Effector CD4-positive, alpha-beta T cell (primary cell): ENCODE measurements at regions not wholly inside any gene's neighbourhood (a gene's known extent, or its start where the extent isn't known, plus 50 kb on each side); places are given as distances from the start of the nearest gene placed in this dataset.

ENCODE experiments used
- DNase-seq: peaks from one replicate; pipeline ENCODE4 v3.0.0-alpha.2; 2020

DNA sequence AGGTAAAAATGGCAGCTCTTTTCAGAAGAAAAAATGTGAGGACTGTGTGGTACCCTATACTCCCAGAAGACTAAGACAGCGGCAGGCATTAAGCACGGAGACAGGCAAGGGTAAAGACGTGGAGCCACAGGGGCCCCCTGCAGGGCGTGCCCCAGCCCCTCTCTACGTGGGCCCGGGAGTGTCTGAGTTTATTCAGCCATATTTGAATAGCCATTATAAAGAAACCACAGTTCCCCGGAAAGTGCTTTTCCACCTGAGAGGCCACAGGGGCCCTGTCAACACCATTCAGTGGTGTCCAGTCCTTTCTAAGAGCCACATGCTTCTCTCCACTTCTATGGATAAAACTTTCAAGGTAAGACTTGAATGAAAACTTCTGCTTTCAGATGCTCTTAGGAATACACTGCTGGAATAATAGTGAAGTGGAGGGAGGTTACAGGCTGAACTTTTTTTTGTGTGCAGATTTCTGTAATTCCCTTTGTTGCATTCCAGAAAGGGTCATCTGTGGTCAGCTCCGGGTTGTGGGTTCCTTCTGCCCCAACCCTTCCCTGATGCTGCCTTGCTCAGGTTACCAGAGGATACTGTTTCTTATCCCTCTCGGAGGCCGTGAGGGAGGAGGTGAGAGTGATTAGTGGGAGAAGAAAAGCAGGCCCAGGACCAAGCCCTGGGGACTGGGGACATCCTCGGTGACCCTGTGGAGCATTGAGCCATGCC, 58.4 kb downstream of the SLC25A47 start:
- DNase-seq = no peak

GRCh38 chr14:100382106-100382455, 58.9 kb downstream of the SLC25A47 start:
- no peak for DNase-seq

DNA sequence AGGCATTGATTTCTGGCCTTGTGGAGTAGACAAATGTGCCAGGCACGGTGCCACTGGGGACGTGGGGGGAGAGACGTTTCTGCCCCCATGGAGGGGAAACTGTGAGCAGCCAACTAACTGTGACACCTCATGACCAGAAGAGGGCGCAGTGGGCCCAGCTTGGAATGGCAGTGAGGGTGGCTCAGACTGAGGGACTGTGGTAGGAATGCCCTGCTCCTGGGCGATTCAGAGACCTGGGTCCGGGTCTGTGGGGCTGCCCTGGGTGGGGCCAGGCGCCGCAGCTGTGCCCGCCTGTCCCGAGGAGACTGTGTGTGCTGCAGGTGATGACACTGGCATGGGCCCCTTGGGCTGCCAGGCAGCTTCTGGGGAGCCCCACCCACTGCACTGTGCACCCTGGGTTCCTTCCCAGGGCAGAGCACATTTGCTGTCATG, 60.6 kb downstream of the SLC25A47 start:
- peak; percentile 65 for DNase-seq

DNA sequence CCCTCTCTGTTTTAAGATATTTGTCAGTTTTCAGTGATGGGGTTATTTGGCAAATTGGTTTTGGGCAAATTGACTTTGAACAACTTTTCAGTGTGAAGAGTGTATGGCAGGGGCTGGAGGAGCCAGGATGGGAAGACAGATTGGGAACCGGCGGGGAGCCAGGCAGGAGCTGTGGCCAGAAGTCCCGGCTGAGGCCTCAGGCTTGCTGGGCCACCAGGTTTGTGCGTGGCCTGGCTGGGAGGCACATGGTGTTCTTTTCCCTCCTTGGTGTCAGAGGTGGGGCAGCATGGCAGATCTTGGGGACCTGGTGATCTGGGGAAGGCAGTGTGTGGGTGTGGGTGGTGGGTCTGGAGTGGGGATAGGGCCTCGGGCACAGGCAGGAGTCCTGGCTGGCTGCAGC, 61.1 kb downstream of the SLC25A47 start:
- DNase-seq = no peak

DNA sequence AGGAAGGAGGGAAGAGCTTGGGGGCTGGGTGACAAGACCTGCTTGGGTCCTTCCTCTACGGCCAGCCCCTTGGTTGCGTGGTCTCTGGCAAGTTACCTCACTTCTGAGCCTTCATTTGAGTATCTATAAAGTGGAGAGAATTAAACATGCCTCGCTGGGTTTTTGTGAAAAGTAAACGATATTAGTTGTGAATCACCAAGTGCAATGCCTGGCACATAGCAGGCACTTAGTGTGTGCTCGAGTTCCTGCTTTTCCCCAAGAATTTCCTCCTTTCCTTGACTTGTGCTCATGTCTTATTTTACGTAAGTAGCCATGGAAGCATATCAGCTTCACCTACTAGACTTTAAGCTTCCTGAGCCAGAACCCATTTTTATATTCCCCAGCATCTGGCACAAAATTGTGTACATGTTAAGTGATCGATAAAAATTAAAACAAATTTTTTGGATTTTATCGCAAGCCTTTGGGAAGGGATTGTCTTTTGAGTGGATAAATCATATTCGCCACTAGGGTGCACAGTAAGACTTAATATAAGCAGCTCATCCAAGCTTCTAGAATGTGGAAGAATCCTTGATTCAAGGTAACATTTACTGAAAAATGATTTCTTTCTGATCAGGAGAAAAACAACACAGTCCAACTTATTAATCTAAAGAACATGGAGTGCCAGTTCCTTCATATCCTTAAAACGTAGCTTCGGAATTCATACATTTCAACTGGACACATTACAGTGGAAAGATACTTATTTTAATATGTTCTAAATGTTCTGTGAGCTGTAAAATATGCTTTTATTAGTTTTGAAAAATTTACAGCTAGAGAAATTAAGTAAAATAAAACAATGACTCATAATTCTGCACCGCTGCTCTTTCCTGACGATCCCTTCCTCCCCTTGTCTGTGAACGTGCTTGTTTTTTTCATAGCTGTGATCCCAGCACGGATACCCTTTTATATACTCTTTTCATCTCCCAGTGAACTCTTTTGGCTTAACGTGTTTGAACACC, 62.0 kb downstream of the SLC25A47 start:
- no peak for DNase-seq

- DNase-seq = no peak
Measured at GRCh38 chr14:100386121-100386520, 63.0 kb downstream of the SLC25A47 start.

- no peak for DNase-seq
Measured at GRCh38 chr14:100386846-100387245, 63.7 kb downstream of the SLC25A47 start.

- no peak for DNase-seq
Measured at GRCh38 chr14:100387450-100387849, 64.3 kb downstream of the SLC25A47 start.

- no peak for DNase-seq
Measured at GRCh38 chr14:100388103-100389054, 65.2 kb downstream of the SLC25A47 start.

- DNase-seq = no peak
Measured at GRCh38 chr14:100389497-100390104, 66.5 kb downstream of the SLC25A47 start.

GRCh38 chr14:100391173-100391572, 68.0 kb downstream of the SLC25A47 start:
- no peak for DNase-seq

GRCh38 chr14:100391724-100392123, 68.6 kb downstream of the SLC25A47 start:
- no peak for DNase-seq

GRCh38 chr14:100392356-100392755, 69.2 kb downstream of the SLC25A47 start:
- DNase-seq = no peak

GRCh38 chr14:100393362-100393761, 70.2 kb downstream of the SLC25A47 start:
- no peak for DNase-seq

DNA sequence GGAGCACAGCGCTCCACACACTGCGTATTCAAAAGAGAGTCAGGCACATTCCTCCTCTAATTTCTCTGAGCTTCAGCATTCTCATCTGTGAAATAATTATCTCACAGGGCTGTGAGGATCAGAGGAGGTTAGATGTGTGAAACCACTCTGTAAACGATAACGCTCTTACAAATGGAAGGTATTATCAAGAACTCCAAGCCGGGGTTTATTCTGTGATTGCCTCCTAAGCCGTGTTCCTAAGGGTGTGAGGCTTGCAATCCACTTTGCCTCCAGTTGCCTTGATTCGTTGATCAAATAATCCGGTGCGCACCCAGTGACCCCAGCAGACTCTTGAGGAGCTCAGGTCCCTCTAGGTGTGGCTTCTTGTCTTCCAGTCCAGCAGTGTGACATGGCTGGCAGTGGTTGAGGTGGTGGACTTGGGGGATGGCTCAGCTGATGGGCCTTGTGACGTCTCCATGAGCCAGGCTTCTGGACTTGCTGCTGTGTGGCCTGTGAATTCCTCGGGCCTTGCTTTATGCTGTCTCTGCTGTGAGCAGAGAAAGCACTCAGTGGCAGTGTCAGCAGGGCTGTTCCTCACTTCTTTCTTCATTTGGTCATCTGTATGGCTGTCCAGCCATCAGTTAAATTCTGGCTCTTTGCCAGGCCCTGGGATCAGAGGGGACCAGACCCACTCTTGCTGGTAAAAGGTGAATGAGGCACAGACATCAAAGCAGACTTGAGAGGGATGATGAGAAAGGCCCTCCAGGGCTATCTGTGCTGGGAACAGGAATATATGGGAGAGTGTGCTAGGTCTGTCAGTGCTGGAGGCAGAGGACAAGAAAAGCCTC, 71.0 kb downstream of the SLC25A47 start:
- DNase-seq = no peak

GRCh38 chr14:100394886-100395672, 71.9 kb downstream of the SLC25A47 start:
- DNase-seq = no peak

- DNase-seq = no peak
Measured at GRCh38 chr14:100396266-100396795, 73.2 kb downstream of the SLC25A47 start.

GRCh38 chr14:100397005-100397404, 73.9 kb downstream of the SLC25A47 start:
- DNase-seq = no peak

DNA sequence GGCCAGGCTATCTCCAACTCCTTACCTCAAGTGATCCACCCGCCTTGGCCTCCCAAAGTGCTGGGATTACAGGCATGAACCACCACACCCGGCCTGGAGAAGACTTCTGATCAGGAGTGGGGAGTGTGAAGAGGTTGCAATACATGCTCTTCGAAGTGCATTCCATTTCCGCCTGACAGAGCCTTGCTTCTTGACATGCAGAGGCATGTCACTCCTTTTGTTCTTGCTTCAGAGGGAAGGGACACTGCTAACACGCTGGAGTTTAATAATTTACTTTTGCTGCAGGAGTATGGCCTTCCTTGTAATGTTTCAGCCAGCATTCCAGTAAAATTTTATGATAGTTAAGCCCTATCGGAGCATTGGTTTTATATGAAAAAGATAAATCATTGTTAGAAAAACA, 74.9 kb downstream of the SLC25A47 start:
- DNase-seq = no peak
